Neuron (in vitro differentiated cells): ENCODE measurements at regions not wholly inside any gene's neighbourhood (a gene's known extent, or its start where the extent isn't known, plus 50 kb on each side); places are given as distances from the start of the nearest gene placed in this dataset.
"Not testable (repeated sequence)": the region's sequence is repeated elsewhere in the genome, so short reads cannot be mapped to it uniquely, and the experiment has no call there.

ENCODE experiments used
- H2AFZ ChIP-seq: one replicate; pipeline ENCODE4 v1.6.1; 2013; ENCODE audit warnings: low read depth, mild to moderate bottlenecking, inconsistent platforms, low read length, moderate library complexity
- H3K27me3 ChIP-seq: one replicate; pipeline ENCODE4 v1.6.1; 2013; ENCODE audit warnings: low read length; ENCODE audit not compliant: insufficient read depth
- H3K36me3 ChIP-seq: one replicate; pipeline ENCODE4 v1.6.1; 2013; ENCODE audit warnings: low read length; ENCODE audit not compliant: insufficient read depth
- H3K4me1 ChIP-seq: one replicate; pipeline ENCODE4 v1.6.1; 2013; ENCODE audit warnings: low read length; ENCODE audit not compliant: insufficient read depth
- H3K4me3 ChIP-seq: 2 replicates; pipeline ENCODE4 v1.5.1; 2013; ENCODE audit warnings: mild to moderate bottlenecking, low read length, moderate library complexity
- H3K9me3 ChIP-seq: one replicate; pipeline ENCODE4 v1.6.1; 2013; ENCODE audit warnings: low read length

DNA sequence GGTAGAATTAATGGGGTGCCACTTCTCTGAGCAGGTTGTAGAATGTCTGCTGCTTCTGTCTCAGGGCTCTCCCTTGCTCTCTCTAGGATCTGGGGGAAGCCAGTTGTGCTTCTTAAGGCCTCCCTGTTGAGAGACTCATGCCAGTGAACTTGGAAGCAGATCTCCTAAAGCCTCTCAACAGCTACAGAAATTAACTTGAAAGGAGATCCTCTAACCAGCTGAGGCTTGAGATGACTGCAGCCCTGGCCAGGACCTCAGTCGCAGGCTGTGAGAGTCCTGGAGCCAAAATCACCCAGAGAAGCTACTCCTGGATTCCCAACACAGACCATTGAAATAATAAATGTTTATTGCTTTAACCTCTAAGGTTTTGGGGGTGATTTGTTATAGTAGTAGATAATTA is 180.2 kb upstream of the MARCKS start:
- no peak overlapping the region for H2AFZ ChIP-seq
- H3K4me1 ChIP-seq, result no peaks in the 10 kb centered on the region
- H3K27me3 ChIP-seq, result no peaks in the 10 kb centered on the region
- no peaks in the 10 kb centered on the region for H3K36me3 ChIP-seq
- H3K4me3 ChIP-seq, result no peak overlapping the region
- no peaks in the 10 kb centered on the region for H3K9me3 ChIP-seq

DNA sequence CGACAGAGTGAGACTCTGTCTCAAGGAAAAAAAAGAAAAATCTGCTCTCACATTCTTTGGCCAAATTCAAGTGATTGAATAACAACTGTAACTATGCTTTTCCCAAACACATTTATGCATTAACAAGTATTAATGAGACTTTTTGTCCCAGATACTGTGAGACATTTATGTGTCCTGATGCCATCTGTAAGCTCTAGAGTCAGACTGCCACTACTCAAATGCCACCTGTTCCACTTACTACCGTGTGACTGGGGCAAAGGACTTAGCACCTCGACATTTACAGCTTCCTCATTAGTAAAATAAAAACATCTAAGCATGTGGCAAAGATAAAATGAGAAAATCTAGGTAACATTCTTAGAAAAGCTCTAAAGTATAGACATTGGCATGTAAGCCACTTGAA is 178.1 kb upstream of the MARCKS start:
- Histone ChIP-seq H2AFZ (no peak overlapping the region), H3K36me3 (no peaks in the 10 kb centered on the region), H3K4me1 (no peaks in the 10 kb centered on the region), H3K9me3 (no peaks in the 10 kb centered on the region), H3K4me3 (no peak overlapping the region), H3K27me3 (no peaks in the 10 kb centered on the region)

DNA sequence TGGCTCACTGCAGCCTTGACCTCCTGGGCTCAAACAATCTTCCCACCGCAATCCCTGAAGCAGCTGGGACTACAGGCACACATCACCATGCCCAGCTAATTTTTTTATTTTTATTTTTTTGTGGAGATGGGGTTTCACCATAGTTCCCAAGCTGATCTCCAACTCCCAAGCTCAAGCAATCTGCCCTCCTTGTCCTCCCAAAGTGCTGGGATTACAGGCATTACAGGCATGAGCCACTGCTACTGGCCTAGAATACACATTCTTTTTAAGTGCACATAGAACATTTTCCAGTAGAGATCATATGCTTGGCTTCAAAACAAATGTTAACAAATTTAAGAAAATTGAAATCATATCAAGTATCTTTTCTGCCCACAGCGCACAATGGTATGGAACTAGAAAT is 176.8 kb upstream of the MARCKS start:
- Histone ChIP-seq H3K36me3 (no peaks in the 10 kb centered on the region), H3K4me1 (no peaks in the 10 kb centered on the region), H2AFZ (no peak overlapping the region), H3K9me3 (no peaks in the 10 kb centered on the region), H3K27me3 (no peaks in the 10 kb centered on the region), H3K4me3 (no peak overlapping the region)

DNA sequence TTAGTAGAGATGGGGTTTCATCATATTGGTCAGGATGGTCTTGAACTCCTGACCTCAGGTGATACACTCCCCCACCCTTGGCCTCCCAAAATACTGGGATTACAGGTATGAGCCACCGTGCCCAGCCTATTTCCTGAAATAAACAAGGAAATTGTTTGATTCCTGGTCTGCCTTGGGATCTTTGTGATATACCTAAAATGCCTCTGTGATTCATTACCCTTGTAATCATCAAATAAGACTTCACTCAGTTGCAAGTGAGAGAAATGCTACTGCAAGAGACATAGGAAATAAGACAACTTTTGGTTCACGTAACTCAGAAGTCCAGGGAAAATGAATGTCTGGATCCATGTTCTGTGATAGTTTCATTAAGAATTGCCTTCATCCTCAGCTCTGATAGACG is 173.2 kb upstream of the MARCKS start:
- no peaks in the 10 kb centered on the region for H3K9me3 ChIP-seq
- H3K27me3 ChIP-seq, result no peaks in the 10 kb centered on the region
- H3K36me3 ChIP-seq, result no peaks in the 10 kb centered on the region
- no peak overlapping the region for H2AFZ ChIP-seq
- no peaks in the 10 kb centered on the region for H3K4me1 ChIP-seq
- H3K4me3 ChIP-seq, result no peak overlapping the region

DNA sequence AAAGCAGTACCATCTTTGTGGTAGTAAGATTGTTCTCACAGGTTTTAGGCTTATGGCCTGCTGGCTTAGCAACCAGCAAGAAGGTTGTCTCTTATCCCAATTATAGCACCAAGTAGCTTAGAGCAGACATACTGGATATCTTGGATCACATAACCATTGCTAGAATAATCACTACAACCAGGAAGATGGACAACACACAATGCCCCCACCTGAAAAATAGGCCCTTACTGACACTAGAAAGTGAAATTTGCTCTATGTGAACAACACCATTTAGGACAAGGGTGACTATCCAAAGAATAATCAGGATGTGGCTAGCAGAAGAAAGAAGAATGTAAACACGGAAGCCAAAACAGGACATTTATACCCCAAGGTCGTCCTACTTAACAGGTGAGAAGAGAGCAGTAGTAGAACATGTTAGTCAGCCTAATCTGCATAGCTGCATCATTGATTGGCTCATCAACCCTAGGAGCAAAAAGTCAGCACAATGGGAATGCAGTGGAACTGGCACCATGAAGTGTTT is 172.7 kb upstream of the MARCKS start:
- H2AFZ ChIP-seq, result no peak overlapping the region
- no peaks in the 10 kb centered on the region for H3K27me3 ChIP-seq
- no peaks in the 10 kb centered on the region for H3K4me1 ChIP-seq
- H3K36me3 ChIP-seq, result no peaks in the 10 kb centered on the region
- H3K9me3 ChIP-seq, result no peaks in the 10 kb centered on the region
- no peak overlapping the region for H3K4me3 ChIP-seq

DNA sequence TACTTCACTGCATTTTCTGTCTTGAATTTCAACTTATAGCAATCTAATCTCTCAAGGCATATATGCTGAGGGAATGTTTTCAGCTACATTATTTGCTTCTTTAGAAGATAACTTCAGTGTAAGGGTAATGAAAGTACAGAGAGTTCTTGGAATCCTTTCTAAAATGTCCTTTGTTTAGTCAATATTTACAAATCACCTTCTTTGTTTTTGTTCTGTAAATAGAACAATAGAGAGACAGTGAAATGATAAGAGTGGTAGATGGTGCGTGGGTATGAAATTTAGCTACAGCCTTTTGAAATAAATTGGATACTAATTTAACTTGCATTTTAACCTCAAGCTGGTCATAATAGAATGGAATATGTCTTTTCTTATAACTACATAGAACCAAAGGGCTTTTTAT is 171.1 kb upstream of the MARCKS start:
- Histone ChIP-seq H3K4me3 (no peak overlapping the region), H2AFZ (no peak overlapping the region), H3K27me3 (no peaks in the 10 kb centered on the region), H3K36me3 (no peaks in the 10 kb centered on the region), H3K4me1 (no peaks in the 10 kb centered on the region), H3K9me3 (no peaks in the 10 kb centered on the region)

DNA sequence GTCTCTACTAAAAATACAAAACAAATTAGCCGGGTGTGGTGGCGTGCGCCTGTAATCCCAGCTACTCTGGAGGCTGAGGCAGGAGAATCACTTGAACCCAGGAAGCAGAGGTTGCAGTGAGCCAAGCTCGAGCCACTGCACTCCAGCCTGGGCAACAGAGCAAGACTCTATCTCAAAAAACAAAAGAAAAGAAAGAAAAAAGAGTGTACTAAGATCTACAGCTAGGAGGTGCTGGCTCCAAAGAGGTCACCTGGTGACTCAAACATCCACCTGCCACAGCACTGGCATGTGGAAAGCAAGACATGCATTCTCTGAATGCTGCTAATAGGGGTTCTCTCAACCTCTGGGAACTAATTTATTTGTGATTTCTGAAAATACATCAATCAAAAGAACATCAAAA is 167.5 kb upstream of the MARCKS start:
- not testable (repeated sequence) for H3K4me1 ChIP-seq, H2AFZ ChIP-seq, H3K9me3 ChIP-seq

DNA sequence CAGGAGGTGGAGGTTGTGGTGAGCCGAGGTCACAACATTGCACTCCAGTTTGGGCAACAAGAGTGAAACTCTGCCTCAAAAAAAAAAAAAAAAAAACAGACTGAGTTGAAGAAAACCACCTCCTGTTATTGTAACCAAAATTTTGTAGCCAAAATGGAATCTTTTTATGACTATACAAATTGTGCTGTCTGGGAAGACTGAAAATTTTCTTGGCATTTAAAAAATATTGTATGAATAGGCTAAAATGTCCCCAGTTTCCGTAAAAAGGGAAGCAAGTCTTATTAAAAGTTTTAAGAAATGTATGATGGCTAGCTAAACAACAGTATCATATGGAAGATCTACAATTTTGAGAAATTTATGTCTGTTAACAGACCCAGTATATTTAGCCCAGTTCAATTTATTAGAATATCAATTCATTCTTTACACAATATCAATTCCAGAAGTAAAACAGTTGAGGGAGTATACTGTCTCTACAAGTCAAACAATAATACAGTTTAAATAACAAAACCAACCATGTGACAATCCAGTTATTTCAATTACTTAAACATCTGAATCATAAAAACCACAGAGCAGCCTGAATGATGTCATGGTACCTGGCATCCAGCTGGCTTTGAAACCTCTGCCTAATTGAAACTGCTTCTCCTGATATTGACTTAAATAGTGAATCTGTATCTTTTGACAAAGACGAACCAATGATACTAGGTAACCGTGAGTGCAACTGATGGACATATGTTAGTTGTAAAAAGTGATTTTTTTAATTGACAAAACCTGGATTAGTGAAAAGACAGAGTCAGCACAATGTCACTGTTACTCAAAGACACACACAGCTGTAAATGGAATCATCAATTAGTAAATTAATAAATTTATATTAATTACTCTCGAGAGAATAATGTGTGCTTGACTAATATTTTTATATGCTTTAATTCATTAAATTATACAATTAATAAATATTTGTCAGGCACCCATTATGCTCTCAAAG is 166.6 kb upstream of the MARCKS start:
- no peaks in the 10 kb centered on the region for H3K27me3 ChIP-seq
- no peaks in the 10 kb centered on the region for H3K36me3 ChIP-seq
- no peaks in the 10 kb centered on the region for H3K9me3 ChIP-seq
- H3K4me1 ChIP-seq, result no peaks in the 10 kb centered on the region
- H3K4me3 ChIP-seq, result no peak overlapping the region
- no peak overlapping the region for H2AFZ ChIP-seq

More for the DNA sequence above, 167.5 kb upstream of the MARCKS start:
- H3K4me3 ChIP-seq, H3K36me3 ChIP-seq, H3K27me3 ChIP-seq: not testable (repeated sequence)

DNA sequence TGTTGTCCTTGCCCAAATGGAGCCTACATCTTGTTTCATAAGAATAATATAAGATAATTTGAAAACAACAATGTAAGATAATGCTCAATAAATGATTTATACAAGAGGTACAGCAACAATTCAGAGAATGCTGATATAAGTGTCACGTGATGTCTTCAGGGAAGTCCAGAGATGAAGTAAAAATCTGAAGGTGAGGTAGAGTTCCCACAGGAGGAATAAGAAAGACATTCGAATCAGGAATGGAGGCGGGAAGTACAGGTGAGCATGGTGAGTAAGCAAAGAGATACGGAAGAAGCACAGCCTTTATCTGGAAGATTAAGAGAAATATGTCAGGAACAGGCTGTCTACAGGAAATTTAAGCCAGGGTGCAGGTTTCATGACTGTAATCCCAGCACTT is 165.9 kb upstream of the MARCKS start:
- H3K9me3 ChIP-seq, result no peaks in the 10 kb centered on the region
- H3K27me3 ChIP-seq, result no peaks in the 10 kb centered on the region
- H3K36me3 ChIP-seq, result no peaks in the 10 kb centered on the region
- no peak overlapping the region for H3K4me3 ChIP-seq
- H2AFZ ChIP-seq, result no peak overlapping the region
- no peaks in the 10 kb centered on the region for H3K4me1 ChIP-seq

DNA sequence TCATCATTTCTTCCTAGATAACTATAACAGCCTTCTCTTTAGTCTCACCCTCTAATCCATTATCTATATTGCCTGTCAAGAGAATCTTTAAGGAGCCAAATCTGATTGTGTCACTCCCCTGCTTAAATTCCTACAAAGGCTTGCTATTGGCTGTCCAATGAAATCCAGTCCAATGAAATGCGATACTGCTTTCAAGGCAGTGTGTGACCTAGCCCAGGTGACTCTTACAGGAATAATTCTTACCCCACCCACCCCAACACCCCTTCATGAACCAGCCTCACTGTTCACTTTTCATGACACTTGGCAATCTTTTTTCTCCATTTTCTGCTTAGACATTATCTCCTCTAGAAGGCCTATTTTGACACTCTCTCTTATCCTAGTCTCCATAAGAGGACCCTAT is 163.3 kb upstream of the MARCKS start:
- Histone ChIP-seq H2AFZ (no peak overlapping the region), H3K4me1 (no peaks in the 10 kb centered on the region), H3K27me3 (no peaks in the 10 kb centered on the region), H3K9me3 (no peaks in the 10 kb centered on the region), H3K36me3 (no peaks in the 10 kb centered on the region), H3K4me3 (no peak overlapping the region)

DNA sequence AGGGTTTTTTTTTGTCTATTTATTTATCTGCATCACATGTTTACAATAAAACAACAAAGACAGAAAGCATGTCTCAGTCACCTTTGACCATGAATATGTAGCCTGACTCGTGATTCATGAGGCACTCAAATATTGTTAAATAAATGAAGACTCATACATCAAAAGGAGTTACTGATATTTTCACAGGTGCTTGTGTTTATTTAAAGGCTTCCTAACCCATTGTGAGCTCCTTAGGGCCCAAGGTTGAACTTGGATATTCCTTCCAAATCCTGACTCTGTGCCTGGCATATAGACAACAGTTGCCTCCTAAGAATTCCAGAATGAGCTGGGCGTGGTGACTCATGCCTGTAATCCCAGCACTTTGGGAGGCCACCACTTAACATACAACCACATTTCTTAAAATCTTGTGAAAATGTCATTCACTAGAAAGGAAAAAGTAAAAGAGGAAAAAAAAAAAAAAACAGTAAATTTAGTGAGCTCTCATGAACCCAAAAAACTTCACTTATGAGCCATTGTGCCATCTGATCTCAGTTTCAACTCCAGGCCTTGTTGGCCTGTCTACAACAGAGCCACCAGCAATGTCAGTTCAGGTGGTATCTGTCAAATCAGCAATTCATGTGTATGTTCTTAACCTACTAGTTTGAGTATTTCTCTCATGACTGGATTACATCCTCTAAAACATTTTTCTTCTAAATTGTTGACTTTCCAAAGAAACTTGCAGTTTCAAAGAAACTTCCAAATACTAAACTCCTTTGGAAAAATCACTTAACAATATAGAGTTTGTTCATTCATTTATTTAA is 162.7 kb upstream of the MARCKS start:
- H3K36me3 ChIP-seq, result no peaks in the 10 kb centered on the region
- no peak overlapping the region for H3K4me3 ChIP-seq
- no peaks in the 10 kb centered on the region for H3K27me3 ChIP-seq
- H3K9me3 ChIP-seq, result no peaks in the 10 kb centered on the region
- H2AFZ ChIP-seq, result no peak overlapping the region
- H3K4me1 ChIP-seq, result no peaks in the 10 kb centered on the region

DNA sequence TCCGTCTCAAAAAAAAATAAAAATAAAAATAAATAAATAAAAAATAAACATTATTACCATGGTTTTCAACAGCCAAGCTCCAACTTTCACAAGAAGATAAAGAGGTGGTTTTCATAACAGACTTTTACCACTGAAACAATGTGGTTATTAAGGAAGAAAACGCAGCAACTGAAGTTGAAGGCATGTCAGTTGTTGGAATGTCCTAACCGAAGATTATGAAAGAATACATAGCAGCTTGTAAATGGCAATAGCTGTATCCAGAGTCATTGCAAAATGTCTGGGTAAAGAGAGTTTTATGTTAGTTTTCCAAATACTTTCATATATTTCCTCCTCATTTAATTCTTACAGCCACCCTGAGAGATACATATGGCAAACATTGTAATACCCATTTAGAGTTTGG is 161.6 kb upstream of the MARCKS start:
- no peak overlapping the region for H2AFZ ChIP-seq
- no peak overlapping the region for H3K4me3 ChIP-seq
- no peaks in the 10 kb centered on the region for H3K36me3 ChIP-seq
- H3K9me3 ChIP-seq, result no peaks in the 10 kb centered on the region
- H3K4me1 ChIP-seq, result no peaks in the 10 kb centered on the region
- no peaks in the 10 kb centered on the region for H3K27me3 ChIP-seq

DNA sequence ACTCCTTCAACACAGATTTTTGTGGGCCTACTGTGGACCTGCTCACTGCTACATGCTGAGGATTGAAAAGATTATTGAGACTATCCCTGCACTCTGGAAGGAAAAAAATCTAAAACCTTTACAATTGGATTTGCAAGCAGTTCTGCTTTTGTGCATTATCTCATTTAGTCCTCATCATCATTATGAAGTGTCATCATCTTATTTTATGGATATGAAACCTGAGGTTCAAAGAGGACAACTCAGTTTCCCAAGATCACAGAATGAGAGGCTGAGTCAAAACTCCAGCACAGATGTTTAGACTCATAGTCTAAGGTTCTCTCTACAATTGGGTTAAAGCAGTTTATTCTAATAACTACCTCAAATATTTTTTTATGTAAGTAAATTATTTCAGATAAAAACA is 160.2 kb upstream of the MARCKS start:
- Histone ChIP-seq H3K4me1 (no peaks in the 10 kb centered on the region), H3K9me3 (no peaks in the 10 kb centered on the region), H2AFZ (no peak overlapping the region), H3K36me3 (no peaks in the 10 kb centered on the region), H3K4me3 (no peak overlapping the region), H3K27me3 (no peaks in the 10 kb centered on the region)
